ENCODE measurements at regions not wholly inside any gene's neighbourhood (a gene's known extent, or its start where the extent isn't known, plus 50 kb on each side); places are given as distances from the start of the nearest gene placed in this dataset.
"Not testable (repeated sequence)": the region's sequence is repeated elsewhere in the genome, so short reads cannot be mapped to it uniquely, and the experiment has no call there.

- no peak for DNase-seq (ENCODE audit: low read depth in 2 of 2)
Measured at GRCh38 chr3:135558150-135558783, 407.3 kb upstream of the PPP2R3A start.

- DNase-seq (ENCODE audit: low read depth in 2 of 2), result no peak
Measured at GRCh38 chr3:135558906-135559305, 406.6 kb upstream of the PPP2R3A start.

GRCh38 chr3:135559802-135560201 lies 405.7 kb upstream of the PPP2R3A start:
- no peak for DNase-seq (ENCODE audit: low read depth in 2 of 2)

- no peak for DNase-seq (ENCODE audit: low read depth in 2 of 2)
Measured at GRCh38 chr3:135560847-135561246, 404.7 kb upstream of the PPP2R3A start.

GRCh38 chr3:135564696-135565095 lies 400.8 kb upstream of the PPP2R3A start:
- DNase-seq (ENCODE audit: low read depth in 2 of 2), result no peak

- DNase-seq (ENCODE audit: low read depth in 2 of 2), result no peak
Measured at GRCh38 chr3:135565546-135565945, 400.0 kb upstream of the PPP2R3A start.

GRCh38 chr3:135567223-135567622 lies 398.3 kb upstream of the PPP2R3A start:
- DNase-seq (ENCODE audit: low read depth in 2 of 2), result no peak

- DNase-seq (ENCODE audit: low read depth in 2 of 2), result no peak
Measured at GRCh38 chr3:135576751-135577150, 388.8 kb upstream of the PPP2R3A start.

GRCh38 chr3:135581806-135582205 lies 383.7 kb upstream of the PPP2R3A start:
- DNase-seq (ENCODE audit: low read depth in 2 of 2), result no peak

GRCh38 chr3:135582800-135583199 lies 382.7 kb upstream of the PPP2R3A start:
- no peak for DNase-seq (ENCODE audit: low read depth in 2 of 2)

- DNase-seq (ENCODE audit: low read depth in 2 of 2), result no peak
Measured at GRCh38 chr3:135596563-135596962, 369.0 kb upstream of the PPP2R3A start.

- no peak for DNase-seq (ENCODE audit: low read depth in 2 of 2)
Measured at GRCh38 chr3:135597855-135598254, 367.7 kb upstream of the PPP2R3A start.

- no peak for DNase-seq (ENCODE audit: low read depth in 2 of 2)
Measured at GRCh38 chr3:135598597-135598996, 366.9 kb upstream of the PPP2R3A start.

- not testable (repeated sequence) for DNase-seq (ENCODE audit: low read depth in 2 of 2)
Measured at GRCh38 chr3:135604512-135604911, 361.0 kb upstream of the PPP2R3A start.

GRCh38 chr3:135618123-135618522 lies 347.4 kb upstream of the PPP2R3A start:
- DNase-seq (ENCODE audit: low read depth in 2 of 2), result no peak

GRCh38 chr3:135621184-135621920 lies 344.2 kb upstream of the PPP2R3A start:
- DNase-seq (ENCODE audit: low read depth in 2 of 2), result no peak

- no peak for DNase-seq (ENCODE audit: low read depth in 2 of 2)
Measured at GRCh38 chr3:135622215-135622614, 343.3 kb upstream of the PPP2R3A start.

- no peak for DNase-seq (ENCODE audit: low read depth in 2 of 2)
Measured at GRCh38 chr3:135622656-135623055, 342.9 kb upstream of the PPP2R3A start.

GRCh38 chr3:135623558-135623957 lies 342.0 kb upstream of the PPP2R3A start:
- DNase-seq (ENCODE audit: low read depth in 2 of 2), result no peak

- no peak for DNase-seq (ENCODE audit: low read depth in 2 of 2)
Measured at GRCh38 chr3:135627057-135627456, 338.5 kb upstream of the PPP2R3A start.

GRCh38 chr3:135629701-135630408 lies 335.7 kb upstream of the PPP2R3A start:
- no peak for DNase-seq (ENCODE audit: low read depth in 2 of 2)

- no peak for DNase-seq (ENCODE audit: low read depth in 2 of 2)
Measured at GRCh38 chr3:135632556-135633065, 332.9 kb upstream of the PPP2R3A start.

GRCh38 chr3:135633078-135633477 lies 332.4 kb upstream of the PPP2R3A start:
- no peak for DNase-seq (ENCODE audit: low read depth in 2 of 2)
